GM13977 (cell line): ENCODE measurements at regions not wholly inside any gene's neighbourhood (a gene's known extent, or its start where the extent isn't known, plus 50 kb on each side); places are given as distances from the start of the nearest gene placed in this dataset.

Experiments used
- DNase-seq: peaks from one replicate; pipeline ENCODE4 v3.0.0; 2012; ENCODE audit warnings: low spot score
- CTCF ChIP-seq: IDR thresholded peaks from 2 replicates; pipeline ENCODE4 v1.5.1; 2012; ENCODE audit warnings: mild to moderate bottlenecking, control low read depth; ENCODE audit not compliant: insufficient read depth; ENCODE audit errors: extremely low read depth, missing control alignments
- in situ Hi-C: fragments of 300-500 bp; cut with MboI; formaldehyde crosslinking; loops from one replicate; pipeline ENCODE4 v1.12.0; 2022; ENCODE audit warnings: low sequenced_read_pairs, low pct_unique_long_range_greater_than_20kb, mixed read lengths, inconsistent platforms; ENCODE audit not compliant: unreplicated experiment

- TF ChIP-seq CTCF = no peak
- in situ Hi-C loops = no loop called here
- no peak for DNase-seq
Measured at GRCh38 chr16:52002026-52002425, 544.9 kb downstream of the TOX3 start.

- in situ Hi-C loops = loop anchor here (25.0 kb wide), 1 partner anchor 184 kb away; no protein-coding TSS in a partner anchor
- no peak for TF ChIP-seq CTCF
- no peak for DNase-seq
Measured at GRCh38 chr16:51996516-51996915, 550.4 kb downstream of the TOX3 start.

- in situ Hi-C loops = loop anchor here (25.0 kb wide), 1 partner anchor 182 kb away; no protein-coding TSS in a partner anchor
- DNase-seq = no peak
- TF ChIP-seq CTCF = no peak
Measured at GRCh38 chr16:51994597-51994996, 552.3 kb downstream of the TOX3 start.

GRCh38 chr16:51989637-51990230 is 557.2 kb downstream of the TOX3 start:
- DNase-seq = no peak
- in situ Hi-C loops = loop anchor here (25.0 kb wide), 1 partner anchor 177 kb away; no protein-coding TSS in a partner anchor
- TF ChIP-seq CTCF = no peak

- no peak for DNase-seq
- in situ Hi-C loops = loop anchor here (25.0 kb wide), 1 partner anchor 177 kb away; no protein-coding TSS in a partner anchor
- TF ChIP-seq CTCF = no peak
Measured at GRCh38 chr16:51988977-51989376, 558.0 kb downstream of the TOX3 start.

GRCh38 chr16:51987519-51987918 is 559.4 kb downstream of the TOX3 start:
- TF ChIP-seq CTCF = no peak
- in situ Hi-C loops = loop anchor here (25.0 kb wide), 1 partner anchor 175 kb away; no protein-coding TSS in a partner anchor
- DNase-seq = no peak

- no peak for DNase-seq
- TF ChIP-seq CTCF = no peak
- in situ Hi-C loops = loop anchor here (25.0 kb wide), 1 partner anchor 174 kb away; no protein-coding TSS in a partner anchor
Measured at GRCh38 chr16:51986717-51987116, 560.2 kb downstream of the TOX3 start.
